NCI-H446 treated with DMSO at 0.1 percent for 48 hours (cell line): ENCODE measurements at regions not wholly inside any gene's neighbourhood (a gene's known extent, or its start where the extent isn't known, plus 50 kb on each side); places are given as distances from the start of the nearest gene placed in this dataset.
"Not testable (repeated sequence)": the region's sequence is repeated elsewhere in the genome, so short reads cannot be mapped to it uniquely, and the experiment has no call there.

ENCODE experiments used
- DNase-seq: peaks from one replicate; lab custom pipeline; 2025; lab: John Stamatoyannopoulos, UW

GRCh38 chr3:27629366-27629765 lies 92.8 kb downstream of the EOMES start:
- no peak for DNase-seq

GRCh38 chr3:27628026-27628750 lies 93.9 kb downstream of the EOMES start:
- DNase-seq, result no peak

- no peak for DNase-seq
These were observed 95.5 kb downstream of the EOMES start for GRCh38 chr3:27626596-27627118.

GRCh38 chr3:27625864-27626263 lies 96.3 kb downstream of the EOMES start:
- DNase-seq, result no peak

GRCh38 chr3:27623085-27623753 lies 98.9 kb downstream of the EOMES start:
- no peak for DNase-seq

- DNase-seq, result no peak
These were observed 104.6 kb downstream of the EOMES start for GRCh38 chr3:27617552-27617951.

- DNase-seq, result no peak
These were observed 106.1 kb downstream of the EOMES start for GRCh38 chr3:27616031-27616430.

GRCh38 chr3:27615555-27615954 lies 106.6 kb downstream of the EOMES start:
- DNase-seq, result no peak

GRCh38 chr3:27614592-27614991 lies 107.5 kb downstream of the EOMES start:
- no peak for DNase-seq

GRCh38 chr3:27613846-27614500 lies 108.2 kb downstream of the EOMES start:
- DNase-seq, result no peak

GRCh38 chr3:27610800-27611525 lies 111.2 kb downstream of the EOMES start:
- DNase-seq, result no peak

- peak; percentile 3 for DNase-seq
These were observed 114.8 kb downstream of the EOMES start for GRCh38 chr3:27607370-27607769.

GRCh38 chr3:27606537-27606936 lies 115.6 kb downstream of the EOMES start:
- no peak for DNase-seq

GRCh38 chr3:27601311-27601710 lies 117.1 kb upstream of the SLC4A7 start:
- not testable (repeated sequence) for DNase-seq

GRCh38 chr3:27599741-27600140 lies 115.6 kb upstream of the SLC4A7 start:
- DNase-seq, result not testable (repeated sequence)

GRCh38 chr3:27596921-27597320 lies 112.7 kb upstream of the SLC4A7 start:
- DNase-seq, result no peak

- DNase-seq, result no peak
These were observed 112.2 kb upstream of the SLC4A7 start for GRCh38 chr3:27596334-27596841.

GRCh38 chr3:27594096-27594690 lies 110.0 kb upstream of the SLC4A7 start:
- no peak for DNase-seq

- no peak for DNase-seq
These were observed 109.0 kb upstream of the SLC4A7 start for GRCh38 chr3:27593173-27593572.

GRCh38 chr3:27591312-27592210 lies 107.4 kb upstream of the SLC4A7 start:
- no peak for DNase-seq
